ENCODE measurements at regions not wholly inside any gene's neighbourhood (a gene's known extent, or its start where the extent isn't known, plus 50 kb on each side); places are given as distances from the start of the nearest gene placed in this dataset.
A peak's percentile ranks its signal among the peaks of the same experiment; 100 is the strongest.

GRCh38 chr19:31531326-31531725 is 182.1 kb upstream of the TSHZ3 start:
- Histone ChIP-seq H3K56ac (replicated peaks; ENCODE audit: insufficient read length, low read depth, low read length) (no peak overlapping the region), H3K4me1 (replicated peaks in 1 of 4; ENCODE audit: control insufficient read depth in 3 of 4, insufficient read depth in 4 of 4, low read length in 3 of 4) (no peaks in the 10 kb centered on the region), H3K9ac (replicated peaks in 1 of 4; ENCODE audit: extremely low read depth in 1 of 4, low read depth in 3 of 4, low read length in 3 of 4) (no peak overlapping the region), H2AFZ (ENCODE audit: low read length) (no peak overlapping the region), H3K4me3 (ENCODE audit: extremely low read depth in 1 of 4, insufficient read depth in 2 of 4, low read depth in 3 of 4, low read length in 4 of 4) (no peak overlapping the region), H3K27me3 (replicated peaks in 1 of 4; ENCODE audit: control insufficient read depth in 3 of 4, extremely low read depth in 1 of 4, insufficient read depth in 3 of 4, low read length in 3 of 4) (no peaks in the 10 kb centered on the region), H4K91ac (replicated peaks; ENCODE audit: insufficient read length, low read length) (no peak overlapping the region), H3K4me2 (ENCODE audit: insufficient read depth in 1 of 2, low read depth in 2 of 2, low read length in 2 of 2) (no peak overlapping the region), H3K18ac (ENCODE audit: extremely low read depth, low read length) (no peak overlapping the region), H3K79me1 (ENCODE audit: low read depth, low read length) (no peaks in the 10 kb centered on the region), H3K23me2 (ENCODE audit: low read depth, low read length) (no peaks in the 10 kb centered on the region), H2BK12ac (ENCODE audit: low read depth, low read length) (peak overlapping the region; percentile 42; the same call in 1 of the 2 replicates), H2AK5ac (ENCODE audit: low read depth, low read length) (no peak overlapping the region), H3K36me3 (ENCODE audit: control insufficient read depth in 2 of 4, insufficient read depth in 4 of 4, low read length in 3 of 4) (peaks cover 0 to 2% (median 0%) of the 10 kb centered on the region in 4 experiments; a peak in 1 of 8 replicates), H2BK5ac (ENCODE audit: low read depth, low read length) (no peak overlapping the region), H2BK20ac (ENCODE audit: low read length) (peak overlapping the region; percentile 87; the same call in 1 of the 2 replicates), H3K27ac (ENCODE audit: low read depth, low read length) (no peak overlapping the region), H3K79me2 (ENCODE audit: control insufficient read depth in 1 of 2, insufficient read depth in 2 of 2, low read length in 2 of 2) (no peaks in the 10 kb centered on the region), H3K4ac (replicated peaks; ENCODE audit: insufficient read length, low read depth, low read length) (no peak overlapping the region), H4K8ac (ENCODE audit: extremely low read depth, insufficient read depth, low read length) (no peak overlapping the region), H2BK120ac (replicated peaks; ENCODE audit: low read depth, low read length) (no peak overlapping the region), H4K20me1 (replicated peaks in 1 of 2; ENCODE audit: control insufficient read depth in 1 of 2, insufficient read depth in 2 of 2, low read length in 2 of 2) (no peaks in the 10 kb centered on the region), H3K9me3 (ENCODE audit: insufficient read depth in 2 of 2, low read depth in 1 of 2, low read length in 1 of 2) (peaks cover under 1 to 4% of the 10 kb centered on the region in 2 experiments; a peak in 2 of 4 replicates), H4K5ac (ENCODE audit: insufficient read length, low read depth, low read length) (no peak overlapping the region), H2BK15ac (ENCODE audit: low read length) (peak overlapping the region; percentile 84; the same call in 1 of the 2 replicates), H3K14ac (ENCODE audit: insufficient read length) (no peak overlapping the region), H3K23ac (ENCODE audit: insufficient read length) (no peak overlapping the region)
- ChIA-PET POLR2A (ENCODE audit: partially characterized antibody) (no interaction called here), CTCF (ENCODE audit: partially characterized antibody) (interaction anchor here (0.6 to 1.1 kb wide), 2 partner anchors 16 to 128 kb away, joined by 3 read pairs; no protein-coding TSS in a partner anchor)
- WGBS, 2 experiments (ENCODE audit: extremely low coverage in 1 of 2, insufficient coverage in 1 of 2, insufficient read length in 1 of 2, insufficient replicate concordance in 2 of 2, low coverage in 1 of 2, low lambda C conversion rate in 2 of 2, missing lambda C conversion rate in 1 of 2), result 88% methylated on average over 2 of the region's 2 CpGs; no CpG with 5 or more reads in 1 of the 2 experiments
- DNase-seq (ENCODE audit: low read depth in 1 of 2, low spot score in 2 of 2) (no peak), FAIRE-seq (no peak)
- TF ChIP-seq SUZ12 (IDR thresholded peaks at IDR 0.05; ENCODE audit: low read length), result no peak
- TF ChIP-seq MAX (IDR thresholded peaks at IDR 0.05), result no peak
- TF ChIP-seq E2F6 (IDR thresholded peaks at IDR 0.05), result no peak
- TF ChIP-seq TAF7 (optimal IDR thresholded peaks at IDR 0.05; ENCODE audit: borderline replicate concordance, low read depth, low read length), result no peak
- no peak for TF ChIP-seq USF2 (IDR thresholded peaks at IDR 0.05; ENCODE audit: low read length)
